Esophagus squamous epithelium (tissue), 4 donors: ENCODE measurements at regions not wholly inside any gene's neighbourhood (a gene's known extent, or its start where the extent isn't known, plus 50 kb on each side); places are given as distances from the start of the nearest gene placed in this dataset.

Source experiments
- POLR2A ChIP-seq, 4 donors: fragments of 450-650 bp; IDR thresholded peaks; one replicate each; pipeline ENCODE4 v1.6.1; 2017; ENCODE audit warnings: antibody characterized with exemption in 4 of 4, mild to moderate bottlenecking in 4 of 4, moderate library complexity in 3 of 4
- TF ChIP-seq, protein P1 (sequence below), 6 experiments: fragments of 450-650 bp in 4 of 6; fragments of 200-600 bp in 2 of 6; sonication (generic) in 2 of 6; IDR thresholded peaks; one replicate each; pipeline ENCODE4 v1.5.1; 2016 to 2019; ENCODE audit warnings: antibody characterized with exemption in 6 of 6, mild to moderate bottlenecking in 4 of 6, moderate library complexity in 4 of 6

DNA sequence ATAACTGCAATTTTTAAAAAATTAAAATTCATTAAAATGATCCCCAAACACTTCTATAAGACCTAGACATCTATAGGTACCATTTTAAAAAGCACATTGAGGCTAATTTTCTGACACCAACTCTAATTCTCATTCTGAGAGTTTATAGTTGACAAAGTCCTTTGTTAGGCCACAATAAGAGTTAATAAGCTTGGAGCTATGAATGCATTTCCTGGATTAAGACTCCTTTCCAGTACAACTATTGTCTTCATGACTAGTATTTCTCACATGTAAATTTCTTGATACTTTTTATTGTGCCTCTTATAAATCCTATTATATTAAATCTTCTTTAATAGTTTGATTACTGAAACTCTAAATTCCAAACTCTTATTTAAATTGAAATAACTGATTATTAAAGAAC lies 340.8 kb downstream of the KLF12 start:
- TF ChIP-seq POLR2A (IDR thresholded peaks at IDR 0.05), result no peak
- TF ChIP-seq, protein P1, sequence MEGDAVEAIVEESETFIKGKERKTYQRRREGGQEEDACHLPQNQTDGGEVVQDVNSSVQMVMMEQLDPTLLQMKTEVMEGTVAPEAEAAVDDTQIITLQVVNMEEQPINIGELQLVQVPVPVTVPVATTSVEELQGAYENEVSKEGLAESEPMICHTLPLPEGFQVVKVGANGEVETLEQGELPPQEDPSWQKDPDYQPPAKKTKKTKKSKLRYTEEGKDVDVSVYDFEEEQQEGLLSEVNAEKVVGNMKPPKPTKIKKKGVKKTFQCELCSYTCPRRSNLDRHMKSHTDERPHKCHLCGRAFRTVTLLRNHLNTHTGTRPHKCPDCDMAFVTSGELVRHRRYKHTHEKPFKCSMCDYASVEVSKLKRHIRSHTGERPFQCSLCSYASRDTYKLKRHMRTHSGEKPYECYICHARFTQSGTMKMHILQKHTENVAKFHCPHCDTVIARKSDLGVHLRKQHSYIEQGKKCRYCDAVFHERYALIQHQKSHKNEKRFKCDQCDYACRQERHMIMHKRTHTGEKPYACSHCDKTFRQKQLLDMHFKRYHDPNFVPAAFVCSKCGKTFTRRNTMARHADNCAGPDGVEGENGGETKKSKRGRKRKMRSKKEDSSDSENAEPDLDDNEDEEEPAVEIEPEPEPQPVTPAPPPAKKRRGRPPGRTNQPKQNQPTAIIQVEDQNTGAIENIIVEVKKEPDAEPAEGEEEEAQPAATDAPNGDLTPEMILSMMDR (IDR thresholded peaks at IDR 0.05), result no peak
